HG03066 (cell line): ENCODE measurements at regions not wholly inside any gene's neighbourhood (a gene's known extent, or its start where the extent isn't known, plus 50 kb on each side); places are given as distances from the start of the nearest gene placed in this dataset.

Source experiments
- ATAC-seq: cut with Tn5 transposase; IDR thresholded peaks from one replicate; pipeline ENCODE4 v1.9.1; 2021; ENCODE audit warnings: low read depth; ENCODE audit not compliant: unreplicated experiment

DNA sequence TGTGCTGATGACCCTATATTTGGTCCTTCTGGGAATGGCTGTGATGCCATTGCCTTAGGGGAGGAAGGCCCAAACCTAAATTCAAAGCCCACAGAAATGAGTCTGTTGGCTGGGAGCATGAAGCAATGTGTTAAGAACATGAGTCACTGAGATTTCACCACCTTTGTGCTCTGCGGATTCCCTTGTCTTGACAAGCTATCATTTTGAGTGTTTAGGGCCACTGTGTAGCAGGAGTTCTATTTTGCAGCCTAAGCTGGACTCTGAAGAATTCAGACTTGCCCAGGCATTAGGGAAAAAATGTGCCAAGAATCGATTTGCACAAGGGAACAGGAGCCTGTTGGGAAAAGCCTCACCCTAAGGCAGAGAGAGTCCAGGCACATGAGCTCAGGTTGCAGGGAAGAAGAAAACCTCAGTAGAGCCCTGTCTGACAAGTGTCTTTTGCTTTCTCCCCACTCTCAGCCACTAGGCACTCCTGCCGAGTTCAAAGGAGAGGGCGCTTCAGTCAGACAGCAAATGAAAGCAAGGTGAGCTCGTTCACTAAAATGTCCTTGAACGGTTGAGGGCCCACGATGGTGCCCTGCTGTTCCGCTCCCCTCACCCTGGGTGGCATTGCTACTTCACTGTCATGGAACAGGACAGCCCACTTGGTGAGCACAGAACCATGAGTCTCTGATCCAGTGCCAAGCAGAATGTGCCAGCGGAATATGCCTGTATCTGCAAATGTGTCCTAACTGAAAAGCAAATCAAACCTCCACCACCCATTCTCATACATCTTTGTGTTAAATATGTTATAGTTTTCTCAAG is 93.6 kb downstream of the PRLHR start:
- ATAC-seq = no peak

DNA sequence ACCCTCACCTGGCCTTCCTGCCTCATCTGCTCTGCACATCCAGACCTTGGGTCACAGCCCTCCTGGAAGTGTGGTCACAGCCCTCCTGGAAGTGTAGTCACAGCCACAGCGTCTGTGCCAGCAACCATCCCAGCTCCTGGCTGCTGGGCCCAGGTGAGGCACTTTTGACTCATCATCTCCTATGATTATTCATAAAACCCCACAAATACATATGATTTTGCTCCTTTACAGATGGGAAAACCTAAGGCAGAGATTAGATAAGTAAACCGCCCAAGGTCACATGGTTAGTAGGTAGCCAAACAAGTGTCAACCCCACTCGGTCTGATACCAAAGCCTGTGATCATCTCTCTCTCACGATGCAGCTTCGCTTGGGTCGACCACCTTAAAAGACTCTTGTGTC is 94.3 kb downstream of the PRLHR start:
- ATAC-seq = no peak

GRCh38 chr10:118500477-118501104 is 94.9 kb downstream of the PRLHR start:
- ATAC-seq = no peak

- ATAC-seq = no peak
These were observed 96.3 kb downstream of the PRLHR start for GRCh38 chr10:118499186-118499585.

DNA sequence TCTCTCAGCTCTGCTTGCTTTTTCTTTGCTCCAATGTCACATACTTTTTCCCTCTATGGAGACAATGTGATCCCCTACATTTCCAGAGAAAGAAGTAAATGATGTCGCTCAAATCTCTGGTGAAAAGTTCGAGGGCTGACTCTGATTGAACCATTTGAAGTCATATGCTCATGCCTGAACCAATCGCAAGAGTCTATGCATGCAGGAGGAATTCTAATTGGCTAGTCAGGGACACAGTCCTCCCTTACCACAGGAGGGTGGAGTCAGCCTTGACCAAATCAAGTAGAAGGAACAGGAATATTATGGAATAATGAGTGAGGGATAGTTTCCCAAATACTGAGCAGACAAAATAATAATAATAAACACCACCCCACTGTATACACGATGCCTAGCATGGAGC is 96.8 kb downstream of the PRLHR start:
- ATAC-seq = no peak

GRCh38 chr10:118497227-118497626 is 98.2 kb downstream of the PRLHR start:
- no peak for ATAC-seq

- ATAC-seq = no peak
These were observed 98.9 kb downstream of the PRLHR start for GRCh38 chr10:118496525-118496924.

GRCh38 chr10:118495499-118495898 is 99.9 kb downstream of the PRLHR start:
- ATAC-seq = no peak

- no peak for ATAC-seq
These were observed 104.4 kb downstream of the PRLHR start for GRCh38 chr10:118491055-118491454.

DNA sequence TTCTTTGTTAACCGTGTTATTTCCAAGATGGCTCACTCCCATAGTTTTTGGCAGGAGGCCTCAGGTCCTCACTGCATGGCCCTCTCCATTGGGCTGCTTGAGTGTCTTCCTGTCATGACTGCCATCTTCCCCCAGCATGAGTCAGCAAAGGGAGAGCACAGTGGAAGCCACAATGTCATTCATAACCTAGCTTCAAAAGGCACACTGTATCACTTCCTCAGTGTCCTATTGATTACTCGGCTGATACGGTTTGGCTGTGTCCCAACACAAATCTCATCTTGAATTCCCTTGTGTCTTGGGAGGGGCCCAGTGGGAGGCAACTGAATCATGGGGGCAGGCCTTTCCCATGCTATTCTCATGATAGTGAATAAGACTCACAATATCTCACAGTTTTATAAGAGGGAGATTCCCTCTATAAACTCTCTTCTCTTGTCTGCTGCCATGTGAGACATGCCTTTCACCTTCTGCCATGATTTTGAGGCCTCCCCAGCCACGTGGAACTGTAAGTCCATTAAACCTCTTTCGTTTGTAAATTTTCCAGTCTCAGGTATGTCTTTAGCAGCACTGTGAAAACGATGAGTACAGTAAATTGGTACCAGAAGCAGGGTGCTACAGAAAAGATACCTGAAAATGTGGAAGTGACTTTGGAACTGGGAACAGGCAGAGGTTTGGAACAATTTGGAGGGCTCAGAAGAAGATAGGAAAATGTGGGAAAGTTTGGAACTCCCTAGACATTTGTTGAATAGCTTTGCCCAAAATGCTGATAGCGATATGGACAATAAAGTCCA is 106.5 kb downstream of the PRLHR start:
- no peak for ATAC-seq

DNA sequence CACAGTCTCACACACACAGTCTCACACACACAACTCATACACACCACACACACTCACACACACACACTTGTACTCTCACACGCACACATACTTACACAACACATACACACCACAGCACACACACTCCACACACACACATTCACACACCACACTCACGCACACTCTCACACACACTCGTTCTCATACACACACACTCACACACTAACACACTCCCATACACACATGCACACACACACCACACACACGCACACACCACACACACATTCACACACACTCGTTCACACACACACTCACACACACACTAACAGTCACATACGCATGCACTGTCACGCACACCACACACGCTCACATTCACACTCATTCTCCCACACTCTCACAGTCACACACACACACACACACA is 109.8 kb downstream of the PRLHR start:
- ATAC-seq = no peak

- ATAC-seq = no peak
These were observed 111.1 kb downstream of the PRLHR start for GRCh38 chr10:118484152-118484871.

DNA sequence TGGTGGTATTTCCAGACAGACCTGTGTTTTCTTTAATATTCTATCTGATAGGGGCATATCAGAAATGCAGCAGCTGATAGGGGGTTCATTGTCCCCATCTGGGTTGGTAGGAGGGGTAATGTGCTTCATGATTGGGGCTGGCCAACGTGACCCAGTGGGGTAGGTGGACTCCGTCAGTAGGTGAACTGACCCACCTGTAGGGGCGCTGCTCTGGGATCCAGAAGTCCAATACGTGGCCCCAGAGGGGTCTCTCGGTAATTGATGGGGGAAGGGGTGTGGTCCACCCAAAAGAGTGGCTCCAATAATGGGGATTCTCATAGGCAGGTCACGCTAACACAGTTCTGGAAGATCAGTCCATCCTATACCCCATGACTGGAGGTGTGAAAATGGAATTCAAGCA is 112.0 kb downstream of the PRLHR start:
- ATAC-seq = no peak

DNA sequence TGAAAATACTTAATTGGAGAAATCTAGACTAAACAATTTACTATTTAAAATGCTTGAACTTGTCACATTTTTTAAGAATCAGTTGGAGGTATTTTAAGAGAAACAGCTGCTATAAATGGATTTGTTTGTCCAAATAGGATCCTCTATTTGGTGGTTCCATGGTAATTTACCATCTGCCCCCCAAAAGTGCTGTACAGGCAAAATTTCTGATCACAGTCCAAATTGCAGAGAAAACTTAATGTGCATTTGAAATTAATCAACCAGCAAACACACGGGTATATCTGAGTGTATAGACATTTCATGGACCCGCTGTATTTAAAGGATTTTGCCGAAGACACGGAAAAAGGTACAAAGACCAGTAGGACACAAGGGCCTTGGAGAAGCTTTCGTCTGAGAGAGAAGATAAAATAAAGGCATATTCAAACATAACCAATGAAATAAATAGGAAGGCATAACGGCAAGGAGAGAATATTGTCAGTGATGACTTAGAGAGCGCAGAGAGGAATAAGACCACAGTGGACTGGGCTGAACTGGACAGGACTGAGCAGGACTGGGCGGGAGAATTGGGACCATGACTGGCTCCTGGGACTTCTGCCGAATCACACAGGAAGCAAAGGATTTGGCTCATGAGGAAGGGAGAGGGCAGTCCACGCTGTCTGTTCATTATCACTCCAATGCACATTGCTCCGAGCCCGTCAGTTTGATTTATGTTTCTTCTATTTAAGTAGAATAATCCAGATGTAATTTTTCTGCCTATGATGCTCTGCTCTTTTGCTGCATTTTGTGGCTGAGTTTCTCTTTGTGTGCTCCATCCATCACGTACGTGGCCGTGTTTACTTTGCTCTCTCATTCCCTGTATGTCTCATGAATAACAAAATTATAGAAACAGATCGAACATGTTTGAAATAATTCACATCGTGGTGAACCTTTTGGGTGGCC is 112.8 kb downstream of the PRLHR start:
- no peak for ATAC-seq

GRCh38 chr10:118481871-118482270 is 113.6 kb downstream of the PRLHR start:
- no peak for ATAC-seq

DNA sequence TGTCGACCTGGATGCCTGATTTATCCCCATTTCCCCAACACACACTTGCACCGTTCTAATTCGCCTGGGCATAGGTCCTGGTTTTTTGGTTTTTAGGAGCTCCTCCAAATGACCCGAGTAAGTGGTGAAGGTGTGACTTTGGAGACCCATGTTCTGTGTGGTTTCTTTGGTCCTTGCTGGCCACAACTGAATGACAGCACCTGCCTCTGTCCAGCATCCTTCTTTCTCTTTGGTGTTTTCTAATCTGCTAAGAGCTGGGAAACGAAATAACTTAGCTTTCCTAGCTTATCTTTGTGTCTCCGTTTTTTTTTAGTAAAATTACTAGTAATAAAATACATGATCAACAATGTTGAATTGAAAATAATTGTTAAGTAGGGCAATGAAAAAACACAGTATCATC is 120.2 kb downstream of the PRLHR start:
- ATAC-seq = no peak

DNA sequence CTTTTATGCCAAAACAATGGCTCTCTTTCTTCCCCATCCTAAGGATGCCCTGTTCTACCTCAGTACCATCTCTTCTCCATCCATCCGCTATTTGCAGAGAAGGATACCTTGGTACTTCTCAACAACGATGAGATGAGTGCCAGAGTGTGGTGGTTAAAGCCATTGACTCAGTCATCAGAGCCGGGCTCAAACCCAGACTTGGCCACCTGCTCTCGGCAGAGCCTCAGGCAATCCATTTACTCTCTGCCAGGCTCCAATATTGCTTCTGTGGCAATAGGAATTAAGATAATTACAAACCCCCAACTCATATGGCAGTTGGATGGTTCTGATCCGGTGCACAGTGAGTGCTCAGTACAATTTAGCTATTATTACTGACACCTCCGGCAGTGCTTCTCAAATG is 121.3 kb downstream of the PRLHR start:
- ATAC-seq = no peak

DNA sequence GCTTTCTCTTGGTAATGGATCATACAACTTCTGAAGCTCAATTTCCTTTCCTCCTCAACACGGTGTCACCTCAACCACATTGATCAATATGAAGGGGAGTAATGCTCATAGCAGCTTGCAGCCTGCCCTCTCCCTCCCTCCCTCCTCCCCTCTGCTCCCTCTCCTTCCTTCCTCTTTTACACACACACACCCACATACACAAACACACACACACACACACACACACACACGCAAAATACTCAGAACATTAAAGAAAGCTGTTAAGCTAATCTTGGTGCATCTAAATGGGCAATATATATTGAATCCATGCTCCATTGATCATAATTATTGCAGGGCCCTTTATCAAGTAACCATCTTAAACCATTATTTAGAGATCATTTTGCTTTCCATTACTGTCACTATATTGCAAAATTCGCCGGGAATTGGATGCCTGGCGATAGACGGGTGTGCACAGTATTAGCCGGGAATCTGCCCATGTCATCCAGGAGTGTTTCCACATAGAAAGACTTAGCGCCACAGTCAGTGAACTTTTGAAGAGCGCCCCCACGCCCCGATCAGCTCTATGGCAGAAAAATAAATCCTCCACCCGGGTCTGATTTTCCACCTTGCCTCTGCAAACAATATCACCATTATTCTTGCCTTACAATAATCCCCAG is 122.0 kb downstream of the PRLHR start:
- no peak for ATAC-seq
